Spinal cord (tissue), 9 donors: ENCODE measurements at regions not wholly inside any gene's neighbourhood (a gene's known extent, or its start where the extent isn't known, plus 50 kb on each side); places are given as distances from the start of the nearest gene placed in this dataset.

Experiments used
- DNase-seq, 6 donors: peaks; one replicate each; pipeline versions ENCODE4 v3.0.0 to v3.0.0-alpha.2; 2013 to 2015; ENCODE audit warnings: low spot score in 6 of 6, low read depth in 4 of 6
- H3K27ac ChIP-seq: one replicate; pipeline ENCODE4 v1.5.1; 2013; ENCODE audit warnings: low read depth, low read length, control low read depth
- H3K27me3 ChIP-seq: one replicate; pipeline ENCODE4 v1.6.1; 2013; ENCODE audit warnings: low read length; ENCODE audit not compliant: control insufficient read depth, insufficient read depth
- H3K36me3 ChIP-seq: one replicate; pipeline ENCODE4 v1.6.1; 2013; ENCODE audit warnings: low read length; ENCODE audit not compliant: control insufficient read depth, insufficient read depth
- H3K4me1 ChIP-seq: one replicate; pipeline ENCODE4 v1.6.1; 2013; ENCODE audit warnings: low read length; ENCODE audit not compliant: control insufficient read depth, insufficient read depth
- H3K4me3 ChIP-seq: one replicate; pipeline ENCODE4 v1.5.1; 2013; ENCODE audit warnings: low read depth, low read length, control low read depth
- H3K9me3 ChIP-seq: one replicate; pipeline ENCODE4 v1.6.1; 2013; ENCODE audit warnings: low read length; ENCODE audit not compliant: control insufficient read depth, insufficient read depth
- WGBS: methylation state at CpG from one replicate; pipeline ENCODE4 v1.1.5; 2013; ENCODE audit warnings: missing lambda C conversion rate; ENCODE audit not compliant: insufficient coverage; 5-methylcytosine and 5-hydroxymethylcytosine counted together
- donor health status: healthy.

DNA sequence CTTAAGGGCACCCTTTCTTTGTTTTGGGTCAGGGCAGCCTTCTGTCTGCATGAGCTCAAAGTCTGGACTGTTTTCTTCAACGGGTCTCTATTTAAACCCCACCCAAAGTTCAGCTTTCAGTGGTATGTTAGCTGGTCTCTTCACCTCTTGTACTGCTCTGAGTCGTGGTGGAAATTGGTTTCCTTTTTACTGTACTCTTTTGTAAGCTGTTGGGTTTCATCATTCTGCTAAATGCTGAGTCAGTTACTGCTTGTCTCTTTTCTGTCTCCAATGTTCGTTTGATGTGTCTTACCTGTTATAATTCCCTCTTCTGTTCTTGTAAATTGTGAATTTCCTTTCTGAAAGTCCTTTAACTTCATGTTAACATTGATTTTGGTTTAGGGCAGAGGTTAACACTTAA is 64.1 kb upstream of the MALRD1 start:
- H3K27ac ChIP-seq: no peak overlapping the region
- no peaks in the 10 kb centered on the region for H3K4me1 ChIP-seq
- no peak overlapping the region for H3K4me3 ChIP-seq
- no peaks in the 10 kb centered on the region for H3K27me3 ChIP-seq
- H3K36me3 ChIP-seq: no peaks in the 10 kb centered on the region
- WGBS: no CpG with 5 or more reads among the region's 3 CpGs
- no peak for DNase-seq
- peaks cover 6% of the 10 kb centered on the region for H3K9me3 ChIP-seq

DNA sequence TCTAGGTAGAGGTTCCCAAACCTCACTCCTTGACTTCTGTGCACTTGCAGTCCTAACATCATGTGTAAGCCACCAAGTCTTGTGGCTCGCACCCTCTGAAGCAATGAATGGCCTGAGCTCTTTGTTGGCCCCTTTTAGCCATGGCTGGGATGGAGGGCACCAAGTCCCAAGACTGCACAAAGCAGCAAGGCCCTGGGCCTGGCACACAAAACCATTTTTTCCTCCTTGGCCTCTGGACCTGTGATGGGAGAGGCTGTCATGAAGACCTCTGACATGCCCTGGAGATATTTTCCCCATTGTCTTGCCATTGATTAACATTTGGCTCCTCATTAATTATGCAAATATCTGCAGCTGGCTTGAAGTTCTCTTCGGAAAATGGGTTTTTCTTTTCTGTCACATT is 60.3 kb upstream of the MALRD1 start:
- no peak overlapping the region for H3K4me3 ChIP-seq
- H3K9me3 ChIP-seq: peaks cover 6% of the 10 kb centered on the region
- H3K27ac ChIP-seq: no peak overlapping the region
- no peaks in the 10 kb centered on the region for H3K36me3 ChIP-seq
- H3K27me3 ChIP-seq: no peaks in the 10 kb centered on the region
- DNase-seq: no peak
- 100% methylated on average over 2 of the region's 2 CpGs for WGBS
- no peaks in the 10 kb centered on the region for H3K4me1 ChIP-seq
